Gastroesophageal sphincter (tissue), 3 donors: ENCODE measurements at regions not wholly inside any gene's neighbourhood (a gene's known extent, or its start where the extent isn't known, plus 50 kb on each side); places are given as distances from the start of the nearest gene placed in this dataset.

Experiments
- EP300 ChIP-seq: sonication (generic); formaldehyde crosslinking; IDR thresholded peaks from one replicate; pipeline ENCODE4 v1.6.1; 2017; ENCODE audit warnings: antibody characterized with exemption, mild to moderate bottlenecking
- POLR2A ChIP-seq, 2 donors: fragments of 450-650 bp; IDR thresholded peaks; one replicate each; pipeline ENCODE4 v1.6.1; 2017; ENCODE audit warnings: antibody characterized with exemption in 2 of 2, mild to moderate bottlenecking in 2 of 2, moderate library complexity in 1 of 2
- TF ChIP-seq, protein P1 (sequence below), 4 experiments: fragments of 200-600 bp in 2 of 4; fragments of 450-650 bp in 2 of 4; sonication (generic) in 1 of 4; IDR thresholded peaks; one replicate each; pipeline ENCODE4 v1.5.1; 2017 to 2019; ENCODE audit warnings: antibody characterized with exemption in 4 of 4, mild to moderate bottlenecking in 2 of 4, moderate library complexity in 2 of 4

DNA sequence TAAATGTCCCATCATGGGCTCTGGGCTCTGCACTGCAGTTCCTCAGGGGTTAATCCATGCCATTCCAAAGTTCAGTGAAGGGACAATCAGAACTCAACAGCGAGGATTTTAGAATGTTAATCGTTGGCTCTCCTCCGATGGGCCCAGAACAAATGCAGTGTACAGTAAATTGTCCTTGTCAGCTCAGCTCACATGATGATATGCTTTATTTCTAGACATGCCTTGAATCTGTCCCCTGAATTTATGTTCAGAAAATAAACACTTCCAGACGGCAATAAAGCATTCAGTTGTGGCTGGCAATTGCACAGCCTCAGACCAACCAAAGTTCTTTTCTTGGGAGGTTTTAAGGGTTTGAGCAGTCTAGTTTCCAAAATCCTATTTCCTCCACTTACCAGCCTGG, 981.2 kb downstream of the BCL11A start:
- TF ChIP-seq, protein P1, sequence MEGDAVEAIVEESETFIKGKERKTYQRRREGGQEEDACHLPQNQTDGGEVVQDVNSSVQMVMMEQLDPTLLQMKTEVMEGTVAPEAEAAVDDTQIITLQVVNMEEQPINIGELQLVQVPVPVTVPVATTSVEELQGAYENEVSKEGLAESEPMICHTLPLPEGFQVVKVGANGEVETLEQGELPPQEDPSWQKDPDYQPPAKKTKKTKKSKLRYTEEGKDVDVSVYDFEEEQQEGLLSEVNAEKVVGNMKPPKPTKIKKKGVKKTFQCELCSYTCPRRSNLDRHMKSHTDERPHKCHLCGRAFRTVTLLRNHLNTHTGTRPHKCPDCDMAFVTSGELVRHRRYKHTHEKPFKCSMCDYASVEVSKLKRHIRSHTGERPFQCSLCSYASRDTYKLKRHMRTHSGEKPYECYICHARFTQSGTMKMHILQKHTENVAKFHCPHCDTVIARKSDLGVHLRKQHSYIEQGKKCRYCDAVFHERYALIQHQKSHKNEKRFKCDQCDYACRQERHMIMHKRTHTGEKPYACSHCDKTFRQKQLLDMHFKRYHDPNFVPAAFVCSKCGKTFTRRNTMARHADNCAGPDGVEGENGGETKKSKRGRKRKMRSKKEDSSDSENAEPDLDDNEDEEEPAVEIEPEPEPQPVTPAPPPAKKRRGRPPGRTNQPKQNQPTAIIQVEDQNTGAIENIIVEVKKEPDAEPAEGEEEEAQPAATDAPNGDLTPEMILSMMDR (IDR thresholded peaks at IDR 0.05): no peak
- no peak for TF ChIP-seq EP300
- TF ChIP-seq POLR2A (IDR thresholded peaks at IDR 0.05): no peak
